H9 (cell line): ENCODE measurements at regions not wholly inside any gene's neighbourhood (a gene's known extent, or its start where the extent isn't known, plus 50 kb on each side); places are given as distances from the start of the nearest gene placed in this dataset.

Experiments used
- DNase-seq: peaks from one replicate; pipeline ENCODE4 v3.0.0-alpha.2; 2017
- H2AFZ ChIP-seq: one replicate; pipeline ENCODE4 v1.6.1; 2013; ENCODE audit warnings: mild to moderate bottlenecking, low read length, control low read depth, moderate library complexity
- H2AK5ac ChIP-seq: 2 replicates; pipeline ENCODE4 v1.6.1; 2013; ENCODE audit warnings: low read length, control low read depth, mixed read lengths; ENCODE audit not compliant: insufficient read length
- H2BK120ac ChIP-seq: one replicate; pipeline ENCODE4 v1.6.1; 2013; ENCODE audit warnings: low read depth, mild to moderate bottlenecking, low read length, control low read depth, inconsistent platforms; ENCODE audit not compliant: poor library complexity, severe bottlenecking
- H2BK12ac ChIP-seq: 2 replicates; pipeline ENCODE4 v1.6.1; 2013; ENCODE audit warnings: low read length, control low read depth, mixed read lengths, low read depth; ENCODE audit not compliant: insufficient read length
- H2BK15ac ChIP-seq: 2 replicates; pipeline ENCODE4 v1.6.1; 2013; ENCODE audit warnings: low read depth, low read length, control low read depth
- H2BK20ac ChIP-seq: one replicate; pipeline ENCODE4 v1.6.1; 2013; ENCODE audit warnings: low read depth, mild to moderate bottlenecking, low read length, control low read depth, inconsistent platforms; ENCODE audit not compliant: poor library complexity, severe bottlenecking
- H2BK5ac ChIP-seq: 2 replicates; pipeline ENCODE4 v1.6.1; 2013; ENCODE audit warnings: low read length, control low read depth, mixed read lengths; ENCODE audit not compliant: insufficient read length
- H3K14ac ChIP-seq: 2 replicates; pipeline ENCODE4 v1.6.1; 2013; ENCODE audit warnings: low read length, control low read depth; ENCODE audit not compliant: insufficient read depth
- H3K18ac ChIP-seq: 2 replicates; pipeline ENCODE4 v1.6.1; 2013; ENCODE audit warnings: low read depth, mild to moderate bottlenecking, mixed read lengths, low read length, control low read depth; ENCODE audit not compliant: insufficient read length
- H3K23ac ChIP-seq: 2 replicates; pipeline ENCODE4 v1.6.1; 2013; ENCODE audit warnings: low read length, control low read depth, mixed read lengths, low read depth; ENCODE audit not compliant: insufficient read length
- H3K23me2 ChIP-seq: 2 replicates; pipeline ENCODE4 v1.6.1; 2013; ENCODE audit warnings: low read depth, mild to moderate bottlenecking, mixed read lengths, low read length, control low read depth; ENCODE audit not compliant: insufficient read length, poor library complexity, severe bottlenecking
- H3K27ac ChIP-seq: 2 replicates; pipeline ENCODE4 v1.5.1; 2013; ENCODE audit warnings: low read length, control low read depth, mixed read lengths, low read depth; ENCODE audit not compliant: insufficient read length
- H3K27me3 ChIP-seq: 2 replicates; pipeline ENCODE4 v1.6.1; 2013; ENCODE audit warnings: low read length, control low read depth, inconsistent platforms; ENCODE audit not compliant: insufficient read depth
- H3K4ac ChIP-seq: 2 replicates; pipeline ENCODE4 v1.6.1; 2013; ENCODE audit warnings: low read depth, mild to moderate bottlenecking, control low read depth, inconsistent platforms, low read length, moderate library complexity
- H3K4me1 ChIP-seq: 2 replicates; pipeline ENCODE4 v1.6.1; 2013; ENCODE audit warnings: low read length, control low read depth, inconsistent platforms; ENCODE audit not compliant: insufficient read depth
- H3K4me2 ChIP-seq: 2 replicates; pipeline ENCODE4 v1.6.1; 2013; ENCODE audit warnings: low read length, control low read depth, mixed read lengths; ENCODE audit not compliant: insufficient read length, insufficient read depth
- H3K56ac ChIP-seq: 2 replicates; pipeline ENCODE4 v1.6.1; 2013; ENCODE audit warnings: low read depth, mild to moderate bottlenecking, mixed read lengths, low read length, control low read depth; ENCODE audit not compliant: insufficient read length
- H3K79me1 ChIP-seq: 2 replicates; pipeline ENCODE4 v1.6.1; 2013; ENCODE audit warnings: low read depth, mild to moderate bottlenecking, moderate library complexity, low read length, control low read depth, inconsistent platforms; ENCODE audit not compliant: insufficient read depth, poor library complexity, severe bottlenecking
- H3K79me2 ChIP-seq: 2 replicates; pipeline ENCODE4 v1.6.1; 2013; ENCODE audit warnings: low read length, control low read depth, inconsistent platforms; ENCODE audit not compliant: insufficient read depth
- H3K9ac ChIP-seq: 2 replicates; pipeline ENCODE4 v1.6.1; 2013; ENCODE audit warnings: low read length, control low read depth, mixed read lengths; ENCODE audit not compliant: insufficient read length; ENCODE audit errors: extremely low read depth
- H3K9me3 ChIP-seq: one replicate; pipeline ENCODE4 v1.6.1; 2013; ENCODE audit warnings: low read depth, low read length, inconsistent platforms; ENCODE audit not compliant: control insufficient read depth
- H3T11ph ChIP-seq: one replicate; pipeline ENCODE4 v1.6.1; 2013; ENCODE audit warnings: mild to moderate bottlenecking, low read length, control low read depth, inconsistent platforms
- H4K20me1 ChIP-seq: one replicate; pipeline ENCODE4 v1.6.1; 2013; ENCODE audit not compliant: control insufficient read depth, insufficient read length, insufficient read depth
- H4K5ac ChIP-seq: 2 replicates; pipeline ENCODE4 v1.6.1; 2013; ENCODE audit warnings: low read depth, mild to moderate bottlenecking, mixed read lengths, low read length, control low read depth; ENCODE audit not compliant: insufficient read length
- H4K8ac ChIP-seq: replicated peaks from 2 replicates; pipeline ENCODE4 v1.6.1; 2013; ENCODE audit warnings: low read length, control low read depth, mixed read lengths, low read depth; ENCODE audit not compliant: insufficient read length
- H4K91ac ChIP-seq: 2 replicates; pipeline ENCODE4 v1.6.1; 2013; ENCODE audit warnings: low read depth, mild to moderate bottlenecking, moderate library complexity, mixed read lengths, low read length, control low read depth; ENCODE audit not compliant: insufficient read length
- H3K27ac Mint-ChIP-seq, 3 experiments: 2 replicates in 2 of 3; 3 replicates in 1 of 3; pipeline ENCODE4 v1.8.0; 2020 to 2021; ENCODE audit warnings: mixed read lengths in 3 of 3, mild to moderate bottlenecking in 1 of 3, moderate library complexity in 1 of 3
- H3K27me3 Mint-ChIP-seq: 2 replicates; pipeline ENCODE4 v1.8.0; 2021; ENCODE audit warnings: low read depth, mild to moderate bottlenecking, moderate library complexity, mixed read lengths
- H3K36me3 Mint-ChIP-seq, 3 experiments: 2 replicates in 2 of 3; 3 replicates in 1 of 3; pipeline ENCODE4 v1.8.0; 2020 to 2021; ENCODE audit warnings: low read depth in 3 of 3, mixed read lengths in 3 of 3; ENCODE audit not compliant: insufficient read depth in 1 of 3
- H3K4me1 Mint-ChIP-seq, 2 experiments: 2 replicates each; pipeline ENCODE4 v1.8.0; 2020; ENCODE audit warnings: mixed read lengths in 2 of 2
- H3K4me3 Mint-ChIP-seq, 2 experiments: 2 replicates in 1 of 2; 3 replicates in 1 of 2; pipeline ENCODE4 v1.8.0; 2020 to 2021; ENCODE audit warnings: mild to moderate bottlenecking in 2 of 2, mixed read lengths in 2 of 2, moderate library complexity in 1 of 2
- H3K9me3 Mint-ChIP-seq, 2 experiments: 2 replicates in 1 of 2; 3 replicates in 1 of 2; pipeline ENCODE4 v1.8.0; 2020; ENCODE audit warnings: mild to moderate bottlenecking in 2 of 2, mixed read lengths in 2 of 2, moderate library complexity in 1 of 2
- WGBS: extraction: QIAGEN DNeasy Blood & Tissue Kit; methylation state at CpG from one replicate; pipeline ENCODE4 v1.1.7; 2013; ENCODE audit warnings: missing lambda C conversion rate, low lambda C conversion rate, mixed read lengths; ENCODE audit not compliant: insufficient read length; ENCODE audit errors: extremely low coverage; 5-methylcytosine and 5-hydroxymethylcytosine counted together
- TF ChIP-seq, protein P1 (sequence below): fragments of 200-600 bp; sonication (generic); conservative IDR thresholded peaks from 3 replicates; pipeline ENCODE4 v1.8.0; 2021; ENCODE audit warnings: antibody characterized with exemption, mild to moderate bottlenecking

GRCh38 chr5:2191972-2192371, 309.2 kb upstream of the IRX4 start:
- H3K9me3 Mint-ChIP-seq = peaks cover 14 to 18% of the 10 kb centered on the region in 2 experiments; a peak in 4 of 5 replicates
- H3T11ph ChIP-seq = no peak overlapping the region
- H3K4me2 ChIP-seq = no peak overlapping the region
- H3K18ac ChIP-seq = no peak overlapping the region
- no peak overlapping the region for H2AFZ ChIP-seq
- H2BK12ac ChIP-seq = no peak overlapping the region
- H4K91ac ChIP-seq = no peak overlapping the region
- H4K20me1 ChIP-seq = no peaks in the 10 kb centered on the region
- H3K79me1 ChIP-seq = no peaks in the 10 kb centered on the region
- H3K56ac ChIP-seq = no peak overlapping the region
- DNase-seq = peak; percentile 25
- H3K9me3 ChIP-seq = peaks cover 5% of the 10 kb centered on the region
- H3K9ac ChIP-seq = no peak overlapping the region
- WGBS = no CpG with 5 or more reads among the region's 6 CpGs
- no peak overlapping the region for H3K27ac ChIP-seq
- H2BK120ac ChIP-seq = no peak overlapping the region
- peaks cover 7% of the 10 kb centered on the region for H3K27me3 Mint-ChIP-seq
- no peak overlapping the region for H3K4me3 Mint-ChIP-seq
- no peak overlapping the region for H2BK5ac ChIP-seq
- no peak overlapping the region for H2BK15ac ChIP-seq
- no peaks in the 10 kb centered on the region for H3K79me2 ChIP-seq
- peaks cover 1 to 9% (median 9%) of the 10 kb centered on the region in 3 experiments; a peak in 6 of 7 replicates for H3K36me3 Mint-ChIP-seq
- H2BK20ac ChIP-seq = no peak overlapping the region
- H3K23me2 ChIP-seq = no peaks in the 10 kb centered on the region
- no peaks in the 10 kb centered on the region for H3K4me1 Mint-ChIP-seq
- TF ChIP-seq, protein P1, sequence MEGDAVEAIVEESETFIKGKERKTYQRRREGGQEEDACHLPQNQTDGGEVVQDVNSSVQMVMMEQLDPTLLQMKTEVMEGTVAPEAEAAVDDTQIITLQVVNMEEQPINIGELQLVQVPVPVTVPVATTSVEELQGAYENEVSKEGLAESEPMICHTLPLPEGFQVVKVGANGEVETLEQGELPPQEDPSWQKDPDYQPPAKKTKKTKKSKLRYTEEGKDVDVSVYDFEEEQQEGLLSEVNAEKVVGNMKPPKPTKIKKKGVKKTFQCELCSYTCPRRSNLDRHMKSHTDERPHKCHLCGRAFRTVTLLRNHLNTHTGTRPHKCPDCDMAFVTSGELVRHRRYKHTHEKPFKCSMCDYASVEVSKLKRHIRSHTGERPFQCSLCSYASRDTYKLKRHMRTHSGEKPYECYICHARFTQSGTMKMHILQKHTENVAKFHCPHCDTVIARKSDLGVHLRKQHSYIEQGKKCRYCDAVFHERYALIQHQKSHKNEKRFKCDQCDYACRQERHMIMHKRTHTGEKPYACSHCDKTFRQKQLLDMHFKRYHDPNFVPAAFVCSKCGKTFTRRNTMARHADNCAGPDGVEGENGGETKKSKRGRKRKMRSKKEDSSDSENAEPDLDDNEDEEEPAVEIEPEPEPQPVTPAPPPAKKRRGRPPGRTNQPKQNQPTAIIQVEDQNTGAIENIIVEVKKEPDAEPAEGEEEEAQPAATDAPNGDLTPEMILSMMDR = no peak
- H2AK5ac ChIP-seq = no peak overlapping the region
- no peak overlapping the region for H4K8ac ChIP-seq
- no peak overlapping the region; a peak in 1 of 7 replicates for H3K27ac Mint-ChIP-seq
- no peak overlapping the region; the same call in 1 of the 2 replicates for H3K14ac ChIP-seq
- no peaks in the 10 kb centered on the region for H3K27me3 ChIP-seq
- no peak overlapping the region for H3K23ac ChIP-seq
- H3K4ac ChIP-seq = no peak overlapping the region
- H4K5ac ChIP-seq = no peak overlapping the region
- H3K4me1 ChIP-seq = no peaks in the 10 kb centered on the region
